GM19238 (cell line): ENCODE measurements at regions not wholly inside any gene's neighbourhood (a gene's known extent, or its start where the extent isn't known, plus 50 kb on each side); places are given as distances from the start of the nearest gene placed in this dataset.
"Not testable (repeated sequence)": the region's sequence is repeated elsewhere in the genome, so short reads cannot be mapped to it uniquely, and the experiment has no call there.

Source experiments
- DNase-seq: peaks from one replicate; pipeline ENCODE4 v3.0.0; 2011; ENCODE audit warnings: low spot score; ENCODE audit not compliant: insufficient read length

- no peak for DNase-seq
Observed at GRCh38 chr2:237195396-237196120, 109.9 kb downstream of the COPS8 start.

GRCh38 chr2:237196409-237196808 is 110.7 kb downstream of the COPS8 start:
- DNase-seq: no peak

GRCh38 chr2:237196866-237197618 is 111.4 kb downstream of the COPS8 start:
- DNase-seq: no peak

- DNase-seq: no peak
Observed at GRCh38 chr2:237198164-237198855, 112.6 kb downstream of the COPS8 start.

- DNase-seq: no peak
Observed at GRCh38 chr2:237199082-237199481, 113.4 kb downstream of the COPS8 start.

GRCh38 chr2:237199577-237199976 is 113.9 kb downstream of the COPS8 start:
- no peak for DNase-seq

GRCh38 chr2:237200462-237200861 is 114.8 kb downstream of the COPS8 start:
- DNase-seq: no peak

GRCh38 chr2:237201461-237202287 is 116.0 kb downstream of the COPS8 start:
- DNase-seq: no peak

- no peak for DNase-seq
Observed at GRCh38 chr2:237202288-237203030, 116.8 kb downstream of the COPS8 start.

GRCh38 chr2:237205043-237205541 is 119.4 kb downstream of the COPS8 start:
- DNase-seq: no peak

GRCh38 chr2:237205561-237205971 is 119.9 kb downstream of the COPS8 start:
- no peak for DNase-seq

GRCh38 chr2:237207646-237208045 is 122.0 kb downstream of the COPS8 start:
- no peak for DNase-seq

- no peak for DNase-seq
Observed at GRCh38 chr2:237208373-237209260, 122.9 kb downstream of the COPS8 start.

GRCh38 chr2:237209885-237210284 is 124.2 kb downstream of the COPS8 start:
- DNase-seq: no peak

- DNase-seq: no peak
Observed at GRCh38 chr2:237210297-237210696, 124.6 kb downstream of the COPS8 start.

- no peak for DNase-seq
Observed at GRCh38 chr2:237210763-237211162, 125.1 kb downstream of the COPS8 start.

- DNase-seq: not testable (repeated sequence)
Observed at GRCh38 chr2:237212356-237213279, 126.9 kb downstream of the COPS8 start.

- DNase-seq: no peak
Observed at GRCh38 chr2:237213315-237214022, 127.8 kb downstream of the COPS8 start.
